HEK293 (cell line): ENCODE measurements at regions not wholly inside any gene's neighbourhood (a gene's known extent, or its start where the extent isn't known, plus 50 kb on each side); places are given as distances from the start of the nearest gene placed in this dataset.

Experiments used
- CTCF ChIA-PET: fragments of 350-600 bp; formaldehyde crosslinking; extraction: SDS; loops from one replicate; lab custom pipeline; 2021; ENCODE audit warnings: antibody characterized with exemption; lab: Yijun Ruan, JAX
- POLR2A ChIA-PET: fragments of 300-600 bp; formaldehyde crosslinking; extraction: SDS; loops from one replicate; lab custom pipeline; 2020; ENCODE audit warnings: antibody characterized with exemption, inconsistent platforms; lab: Yijun Ruan, JAX
- H3K27ac ChIP-seq: fragments of 200-500 bp; sonication (Bioruptor generic); 2 replicates; pipeline ENCODE4 v1.5.1; 2014; ENCODE audit warnings: low read depth, low read length, control low read depth, inconsistent platforms; ENCODE audit errors: extremely low read depth
- H3K36me3 ChIP-seq, 2 experiments: fragments of 200-500 bp in 1 of 2; sonication (Bioruptor generic) in 1 of 2; 1 replicate in 1 of 2; 2 replicates in 1 of 2; pipeline ENCODE4 v1.5.1; 2014 to 2017; ENCODE audit warnings: inconsistent platforms in 2 of 2, low read length in 2 of 2; ENCODE audit not compliant: control insufficient read depth in 2 of 2, insufficient read depth in 1 of 2
- H3K4me1 ChIP-seq: fragments of 200-500 bp; sonication (Bioruptor generic); 2 replicates; pipeline ENCODE4 v1.5.1; 2014; ENCODE audit warnings: mild to moderate bottlenecking, low read length, inconsistent platforms; ENCODE audit not compliant: control insufficient read depth, insufficient read depth
- H3K4me3 ChIP-seq: 2 replicates; pipeline ENCODE4 v1.5.1; 2011; ENCODE audit warnings: low read depth, mild to moderate bottlenecking, control low read depth, low read length, moderate library complexity
- H3K9me3 ChIP-seq: fragments of 200-500 bp; sonication (Bioruptor generic); 2 replicates; pipeline ENCODE4 v1.5.1; 2014; ENCODE audit warnings: low read depth, low read length, inconsistent platforms; ENCODE audit not compliant: control insufficient read depth, insufficient read depth
- BCL11A ChIP-seq: fragments of 450-650 bp; formaldehyde crosslinking; IDR thresholded peaks from 2 replicates; pipeline ENCODE4 v1.5.1; 2016; ENCODE audit warnings: low read depth, missing biosample characterization, missing genetic modification characterization
- GLI4 ChIP-seq: fragments of 450-650 bp; formaldehyde crosslinking; IDR thresholded peaks from 2 replicates; pipeline ENCODE4 v1.5.1; 2016; ENCODE audit warnings: missing biosample characterization, missing genetic modification characterization
- KLF17 ChIP-seq: fragments of 450-650 bp; formaldehyde crosslinking; IDR thresholded peaks from 2 replicates; pipeline ENCODE4 v1.5.1; 2016; ENCODE audit warnings: missing biosample characterization, missing genetic modification characterization
- OSR2 ChIP-seq: fragments of 450-650 bp; formaldehyde crosslinking; IDR thresholded peaks from 2 replicates; pipeline ENCODE4 v1.5.1; 2016; ENCODE audit warnings: missing biosample characterization, missing genetic modification characterization
- PRDM4 ChIP-seq: fragments of 450-650 bp; formaldehyde crosslinking; IDR thresholded peaks from 2 replicates; pipeline ENCODE4 v1.5.1; 2017; ENCODE audit warnings: missing biosample characterization, missing genetic modification characterization
- PRDM6 ChIP-seq: fragments of 450-650 bp; formaldehyde crosslinking; IDR thresholded peaks from 2 replicates; pipeline ENCODE4 v1.5.1; 2017; ENCODE audit warnings: missing biosample characterization, missing genetic modification characterization
- RBAK ChIP-seq: fragments of 450-650 bp; formaldehyde crosslinking; IDR thresholded peaks from 2 replicates; pipeline ENCODE4 v1.5.1; 2016; ENCODE audit warnings: missing biosample characterization, missing genetic modification characterization
- REPIN1 ChIP-seq: fragments of 450-650 bp; formaldehyde crosslinking; IDR thresholded peaks from 2 replicates; pipeline ENCODE4 v1.5.1; 2017; ENCODE audit warnings: missing biosample characterization, missing genetic modification characterization, low read depth
- YY1 ChIP-seq: fragments of 450-650 bp; formaldehyde crosslinking; IDR thresholded peaks from 2 replicates; pipeline ENCODE4 v1.5.1; 2018; ENCODE audit warnings: missing biosample characterization, missing genetic modification characterization
- ZBTB44 ChIP-seq: fragments of 450-650 bp; IDR thresholded peaks from 2 replicates; pipeline ENCODE4 v1.5.1; 2018; ENCODE audit warnings: missing biosample characterization, mild to moderate bottlenecking, missing genetic modification characterization
- ZNF10 ChIP-seq: fragments of 450-650 bp; formaldehyde crosslinking; IDR thresholded peaks from 2 replicates; pipeline ENCODE4 v1.5.1; 2017; ENCODE audit warnings: missing biosample characterization, missing genetic modification characterization
- ZNF140 ChIP-seq: fragments of 450-650 bp; formaldehyde crosslinking; IDR thresholded peaks from 2 replicates; pipeline ENCODE4 v1.5.1; 2016; ENCODE audit warnings: missing biosample characterization, missing genetic modification characterization
- ZNF274 ChIP-seq, 2 experiments: fragments of 200-500 bp in 1 of 2; fragments of 450-650 bp in 1 of 2; sonication (Bioruptor generic) in 1 of 2; formaldehyde crosslinking in 1 of 2; IDR thresholded peaks; 2 replicates each; pipeline versions ENCODE4 v1.5.1 to v1.6.1; 2014 to 2016; ENCODE audit warnings: borderline replicate concordance in 1 of 2, inconsistent platforms in 1 of 2, low read length in 1 of 2, missing biosample characterization in 1 of 2, missing genetic modification characterization in 1 of 2
- ZNF292 ChIP-seq: fragments of 450-650 bp; formaldehyde crosslinking; IDR thresholded peaks from 2 replicates; pipeline ENCODE4 v1.5.1; 2016; ENCODE audit warnings: low read depth, missing biosample characterization, missing genetic modification characterization, borderline replicate concordance
- ZNF416 ChIP-seq: fragments of 450-650 bp; formaldehyde crosslinking; IDR thresholded peaks from 2 replicates; pipeline ENCODE4 v1.5.1; 2016; ENCODE audit warnings: missing biosample characterization, missing genetic modification characterization
- ZNF548 ChIP-seq: fragments of 450-650 bp; formaldehyde crosslinking; IDR thresholded peaks from 2 replicates; pipeline ENCODE4 v1.5.1; 2016; ENCODE audit warnings: missing biosample characterization, missing genetic modification characterization
- ZNF585B ChIP-seq: fragments of 450-650 bp; formaldehyde crosslinking; IDR thresholded peaks from 2 replicates; pipeline ENCODE4 v1.5.1; 2016; ENCODE audit warnings: missing biosample characterization, missing genetic modification characterization
- ZNF621 ChIP-seq: fragments of 450-650 bp; formaldehyde crosslinking; IDR thresholded peaks from 2 replicates; pipeline ENCODE4 v1.5.1; 2017; ENCODE audit warnings: missing biosample characterization, missing genetic modification characterization
- ZNF747 ChIP-seq: fragments of 450-650 bp; formaldehyde crosslinking; IDR thresholded peaks from 2 replicates; pipeline ENCODE4 v1.5.1; 2016; ENCODE audit warnings: missing biosample characterization, missing genetic modification characterization
- ZNF768 ChIP-seq: fragments of 450-650 bp; formaldehyde crosslinking; IDR thresholded peaks from 2 replicates; pipeline ENCODE4 v1.5.1; 2018; ENCODE audit warnings: missing biosample characterization, mild to moderate bottlenecking, missing genetic modification characterization
- ZSCAN23 ChIP-seq: fragments of 450-650 bp; formaldehyde crosslinking; IDR thresholded peaks from 2 replicates; pipeline ENCODE4 v1.5.1; 2016; ENCODE audit warnings: missing biosample characterization, missing genetic modification characterization
- TF ChIP-seq, protein P1 (sequence below): fragments of 450-650 bp; formaldehyde crosslinking; IDR thresholded peaks from 2 replicates; pipeline ENCODE4 v1.5.1; 2017; ENCODE audit warnings: missing biosample characterization, missing genetic modification characterization
- TF ChIP-seq, protein P2 (sequence below): fragments of 450-650 bp; formaldehyde crosslinking; IDR thresholded peaks from 2 replicates; pipeline ENCODE4; 2016; ENCODE audit warnings: missing biosample characterization, missing genetic modification characterization

GRCh38 chr3:177758126-177758525 is 560.8 kb upstream of the TBL1XR1 start:
- H3K4me3 ChIP-seq: no peak overlapping the region
- CTCF ChIA-PET: interaction anchor here (0.6 kb wide), 1 partner anchor 593 kb away, joined by 4 read pairs; no protein-coding TSS in a partner anchor
- no peaks in the 10 kb centered on the region for H3K36me3 ChIP-seq
- POLR2A ChIA-PET: no interaction called here
- TF ChIP-seq, protein P1, sequence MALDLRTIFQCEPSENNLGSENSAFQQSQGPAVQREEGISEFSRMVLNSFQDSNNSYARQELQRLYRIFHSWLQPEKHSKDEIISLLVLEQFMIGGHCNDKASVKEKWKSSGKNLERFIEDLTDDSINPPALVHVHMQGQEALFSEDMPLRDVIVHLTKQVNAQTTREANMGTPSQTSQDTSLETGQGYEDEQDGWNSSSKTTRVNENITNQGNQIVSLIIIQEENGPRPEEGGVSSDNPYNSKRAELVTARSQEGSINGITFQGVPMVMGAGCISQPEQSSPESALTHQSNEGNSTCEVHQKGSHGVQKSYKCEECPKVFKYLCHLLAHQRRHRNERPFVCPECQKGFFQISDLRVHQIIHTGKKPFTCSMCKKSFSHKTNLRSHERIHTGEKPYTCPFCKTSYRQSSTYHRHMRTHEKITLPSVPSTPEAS (tag by site-specific recombination): no peak
- peak; percentile 46; the same call in 1 of the 2 replicates for TF ChIP-seq ZNF585B (tag by site-specific recombination)
- no peaks in the 10 kb centered on the region for H3K4me1 ChIP-seq
- H3K27ac ChIP-seq: no peak overlapping the region
- no peaks in the 10 kb centered on the region for H3K9me3 ChIP-seq

DNA sequence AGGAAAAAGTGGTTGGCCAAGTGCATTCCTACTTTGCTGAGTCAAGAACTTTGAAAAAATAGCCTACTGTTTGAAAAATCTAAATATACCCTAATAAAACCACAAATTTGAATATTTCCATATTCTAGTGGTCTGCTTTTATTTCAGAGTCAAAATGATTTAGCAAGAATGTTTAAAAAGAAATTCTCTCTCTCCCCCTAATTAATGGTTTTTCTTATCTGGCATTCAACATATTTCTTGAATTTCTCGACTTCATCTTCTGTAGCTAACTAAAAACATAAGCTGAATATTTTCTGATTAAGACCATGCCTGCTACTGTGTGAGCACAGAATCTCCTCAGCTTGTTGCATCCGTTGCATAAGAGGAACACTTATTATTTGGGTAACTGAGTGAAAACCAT is 563.5 kb upstream of the TBL1XR1 start:
- H3K4me1 ChIP-seq: no peaks in the 10 kb centered on the region
- H3K9me3 ChIP-seq: no peaks in the 10 kb centered on the region
- TF ChIP-seq ZNF747 (tag by site-specific recombination) (no peak), ZNF140 (tag by site-specific recombination) (no peak), GLI4 (no peak), ZNF274 (IDR thresholded peaks at IDR 0.05; ENCODE audit: low read length) (no peak), ZNF274 (tag by site-specific recombination; IDR thresholded peaks at IDR 0.05; ENCODE audit: borderline replicate concordance) (no peak), ZNF548 (tag by site-specific recombination) (no peak), ZNF621 (tag by site-specific recombination) (no peak), KLF17 (tag by site-specific recombination) (no peak), ZNF292 (no peak), ZBTB44 (tag by site-specific recombination) (no peak), ZNF768 (tag by site-specific recombination) (no peak), ZSCAN23 (tag by site-specific recombination) (no peak), RBAK (tag by site-specific recombination) (no peak), OSR2 (tag by site-specific recombination) (no peak)
- TF ChIP-seq, protein P2, sequence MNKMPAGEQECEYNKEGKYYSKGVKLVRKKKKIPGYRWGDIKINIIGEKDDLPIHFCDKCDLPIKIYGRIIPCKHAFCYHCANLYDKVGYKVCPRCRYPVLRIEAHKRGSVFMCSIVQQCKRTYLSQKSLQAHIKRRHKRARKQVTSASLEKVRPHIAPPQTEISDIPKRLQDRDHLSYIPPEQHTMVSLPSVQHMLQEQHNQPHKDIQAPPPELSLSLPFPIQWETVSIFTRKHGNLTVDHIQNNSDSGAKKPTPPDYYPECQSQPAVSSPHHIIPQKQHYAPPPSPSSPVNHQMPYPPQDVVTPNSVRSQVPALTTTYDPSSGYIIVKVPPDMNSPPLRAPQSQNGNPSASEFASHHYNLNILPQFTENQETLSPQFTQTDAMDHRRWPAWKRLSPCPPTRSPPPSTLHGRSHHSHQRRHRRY (tag by site-specific recombination): no peak
- H3K27ac ChIP-seq: no peak overlapping the region
- POLR2A ChIA-PET: no interaction called here
- no peak overlapping the region for H3K4me3 ChIP-seq
- CTCF ChIA-PET: interaction anchor here (0.5 to 0.6 kb wide), 2 partner anchors 15 to 83 kb away, joined by 3 read pairs; no protein-coding TSS in a partner anchor
- no peaks in the 10 kb centered on the region for H3K36me3 ChIP-seq

DNA sequence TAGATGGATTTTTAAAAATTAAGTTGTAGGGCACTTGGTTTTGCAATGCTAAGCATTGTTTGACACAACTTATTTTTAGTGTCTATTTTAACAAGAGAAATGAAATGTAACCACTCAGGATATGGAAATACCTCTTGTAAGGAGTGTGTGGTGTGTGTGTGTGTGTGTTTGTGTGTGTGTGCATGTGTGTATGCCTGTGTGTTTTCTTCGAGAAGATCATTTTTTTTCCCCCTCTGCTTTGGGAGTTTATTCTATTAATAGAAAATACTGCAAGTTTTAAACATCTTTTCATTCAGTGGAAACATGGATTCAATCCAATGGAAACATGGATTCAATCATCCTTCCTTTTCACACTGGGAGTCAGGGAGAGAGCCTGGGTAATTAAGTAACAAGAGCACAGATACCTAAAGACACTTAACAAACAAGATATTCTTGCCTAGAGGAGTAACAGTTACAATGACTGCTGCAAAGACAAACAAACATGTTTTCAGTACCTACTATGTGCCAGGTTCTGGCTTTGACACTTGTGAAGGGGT is 567.2 kb upstream of the TBL1XR1 start:
- ChIA-PET CTCF (interaction anchor here (0.6 kb wide), 1 partner anchor 143 kb away, joined by 3 read pairs; no protein-coding TSS in a partner anchor), POLR2A (no interaction called here)
- no peaks in the 10 kb centered on the region for H3K9me3 ChIP-seq
- TF ChIP-seq BCL11A (no peak), GLI4 (no peak), YY1 (tag by site-specific recombination) (no peak), REPIN1 (tag by site-specific recombination) (no peak), ZNF10 (tag by site-specific recombination) (no peak), ZNF416 (tag by site-specific recombination) (no peak), PRDM4 (tag by site-specific recombination) (no peak), PRDM6 (tag by site-specific recombination) (no peak)

More for the DNA sequence above, 567.2 kb upstream of the TBL1XR1 start:
- no peak overlapping the region for H3K27ac ChIP-seq
- no peaks in the 10 kb centered on the region for H3K36me3 ChIP-seq
- H3K4me1 ChIP-seq: no peaks in the 10 kb centered on the region
- no peak overlapping the region for H3K4me3 ChIP-seq
